ENCODE measurements at regions not wholly inside any gene's neighbourhood (a gene's known extent, or its start where the extent isn't known, plus 50 kb on each side); places are given as distances from the start of the nearest gene placed in this dataset.

- no peaks in the 10 kb centered on the region for H3K27me3 ChIP-seq
- H3K27ac ChIP-seq, result no peak overlapping the region
- no peaks in the 10 kb centered on the region for H3K36me3 ChIP-seq
- no peaks in the 10 kb centered on the region for H4K20me1 ChIP-seq
- H3K4me3 ChIP-seq, result no peak overlapping the region
- no peak for TF ChIP-seq Cebpa-rat (IDR thresholded peaks at IDR 0.05)
- H3K9me3 ChIP-seq (replicated peaks in 1 of 11), result peaks cover 22 to 39% (median 32%) of the 10 kb centered on the region in 11 experiments
- no peaks in the 10 kb centered on the region for H3K4me1 ChIP-seq
- no peak overlapping the region for H3K9ac ChIP-seq
- no peak overlapping the region for H3K4me2 ChIP-seq
Observed at GRCh38 chr22:47457509-47458300, 695.3 kb downstream of the TBC1D22A start.

GRCh38 chr22:47457021-47457420, 694.6 kb downstream of the TBC1D22A start:
- no peak overlapping the region for H3K4me3 ChIP-seq
- H3K9me3 ChIP-seq (replicated peaks in 1 of 11), result peaks cover 22 to 43% (median 35%) of the 10 kb centered on the region in 11 experiments
- no peak overlapping the region for H3K4me2 ChIP-seq
- no peaks in the 10 kb centered on the region for H3K36me3 ChIP-seq
- H3K27me3 ChIP-seq, result no peaks in the 10 kb centered on the region
- H3K4me1 ChIP-seq, result no peaks in the 10 kb centered on the region
- H3K27ac ChIP-seq, result no peak overlapping the region
- no peak for TF ChIP-seq Cebpa-rat (IDR thresholded peaks at IDR 0.05)
- H4K20me1 ChIP-seq, result no peaks in the 10 kb centered on the region
- H3K9ac ChIP-seq, result no peak overlapping the region

GRCh38 chr22:47456031-47456430, 693.6 kb downstream of the TBC1D22A start:
- Histone ChIP-seq H4K20me1 (no peaks in the 10 kb centered on the region), H3K27ac (no peak overlapping the region), H3K9me3 (replicated peaks in 1 of 11) (peaks cover 22 to 43% (median 35%) of the 10 kb centered on the region in 11 experiments), H3K36me3 (no peaks in the 10 kb centered on the region), H3K9ac (no peak overlapping the region), H3K4me2 (no peak overlapping the region), H3K27me3 (no peaks in the 10 kb centered on the region), H3K4me1 (no peaks in the 10 kb centered on the region), H3K4me3 (no peak overlapping the region)
- TF ChIP-seq Cebpa-rat (IDR thresholded peaks at IDR 0.05), result no peak

GRCh38 chr22:47453049-47453448, 690.6 kb downstream of the TBC1D22A start:
- TF ChIP-seq Cebpa-rat (IDR thresholded peaks at IDR 0.05), result no peak
- H3K36me3 ChIP-seq, result no peaks in the 10 kb centered on the region
- no peak overlapping the region for H3K27ac ChIP-seq
- H3K4me3 ChIP-seq, result no peak overlapping the region
- peaks cover 22 to 53% (median 35%) of the 10 kb centered on the region in 11 experiments for H3K9me3 ChIP-seq (replicated peaks in 1 of 11)
- H3K9ac ChIP-seq, result no peak overlapping the region
- H3K27me3 ChIP-seq, result no peaks in the 10 kb centered on the region
- no peaks in the 10 kb centered on the region for H3K4me1 ChIP-seq
- H4K20me1 ChIP-seq, result no peaks in the 10 kb centered on the region
- no peak overlapping the region for H3K4me2 ChIP-seq

GRCh38 chr22:47452184-47452583, 689.7 kb downstream of the TBC1D22A start:
- H3K4me2 ChIP-seq, result no peak overlapping the region
- no peaks in the 10 kb centered on the region for H4K20me1 ChIP-seq
- no peak overlapping the region for H3K27ac ChIP-seq
- H3K36me3 ChIP-seq, result no peaks in the 10 kb centered on the region
- H3K27me3 ChIP-seq, result no peaks in the 10 kb centered on the region
- H3K4me3 ChIP-seq, result no peak overlapping the region
- no peak for TF ChIP-seq Cebpa-rat (IDR thresholded peaks at IDR 0.05)
- no peak overlapping the region for H3K9ac ChIP-seq
- H3K4me1 ChIP-seq, result no peaks in the 10 kb centered on the region
- peaks cover 22 to 53% (median 35%) of the 10 kb centered on the region in 11 experiments for H3K9me3 ChIP-seq (replicated peaks in 1 of 11)

- peaks cover 22 to 52% (median 30%) of the 10 kb centered on the region in 11 experiments for H3K9me3 ChIP-seq (replicated peaks in 1 of 11)
- no peaks in the 10 kb centered on the region for H4K20me1 ChIP-seq
- H3K9ac ChIP-seq, result no peak overlapping the region
- no peak overlapping the region for H3K4me2 ChIP-seq
- no peaks in the 10 kb centered on the region for H3K27me3 ChIP-seq
- H3K4me3 ChIP-seq, result no peak overlapping the region
- H3K27ac ChIP-seq, result no peak overlapping the region
- TF ChIP-seq Cebpa-rat (IDR thresholded peaks at IDR 0.05), result no peak
- H3K36me3 ChIP-seq, result no peaks in the 10 kb centered on the region
- H3K4me1 ChIP-seq, result no peaks in the 10 kb centered on the region
Observed at GRCh38 chr22:47450876-47451475, 688.5 kb downstream of the TBC1D22A start.

- no peaks in the 10 kb centered on the region for H3K27me3 ChIP-seq
- H3K4me3 ChIP-seq, result no peak overlapping the region
- no peak overlapping the region for H3K27ac ChIP-seq
- H3K4me2 ChIP-seq, result no peak overlapping the region
- no peak for TF ChIP-seq Cebpa-rat (IDR thresholded peaks at IDR 0.05)
- H3K36me3 ChIP-seq, result no peaks in the 10 kb centered on the region
- H3K9me3 ChIP-seq (replicated peaks in 1 of 11), result peaks cover 17 to 41% (median 24%) of the 10 kb centered on the region in 11 experiments
- no peaks in the 10 kb centered on the region for H4K20me1 ChIP-seq
- H3K4me1 ChIP-seq, result no peaks in the 10 kb centered on the region
- H3K9ac ChIP-seq, result no peak overlapping the region
Observed at GRCh38 chr22:47449508-47450270, 687.2 kb downstream of the TBC1D22A start.

- Histone ChIP-seq H3K4me3 (no peak overlapping the region), H3K36me3 (no peaks in the 10 kb centered on the region), H3K27me3 (no peaks in the 10 kb centered on the region), H3K4me1 (no peaks in the 10 kb centered on the region), H3K9ac (no peak overlapping the region), H3K9me3 (replicated peaks in 1 of 11) (peaks cover 6 to 41% (median 12%) of the 10 kb centered on the region in 11 experiments), H3K27ac (no peak overlapping the region), H4K20me1 (no peaks in the 10 kb centered on the region), H3K4me2 (no peak overlapping the region)
- no peak for TF ChIP-seq Cebpa-rat (IDR thresholded peaks at IDR 0.05)
Observed at GRCh38 chr22:47448231-47449223, 686.1 kb downstream of the TBC1D22A start.
